HG02870 (cell line): ENCODE measurements at regions not wholly inside any gene's neighbourhood (a gene's known extent, or its start where the extent isn't known, plus 50 kb on each side); places are given as distances from the start of the nearest gene placed in this dataset.
"Not testable (repeated sequence)": the region's sequence is repeated elsewhere in the genome, so short reads cannot be mapped to it uniquely, and the experiment has no call there.

Experiments
- ATAC-seq: cut with Tn5 transposase; IDR thresholded peaks from one replicate; pipeline ENCODE4 v1.9.1; 2021; ENCODE audit warnings: mild to moderate bottlenecking, moderate library complexity; ENCODE audit not compliant: unreplicated experiment

DNA sequence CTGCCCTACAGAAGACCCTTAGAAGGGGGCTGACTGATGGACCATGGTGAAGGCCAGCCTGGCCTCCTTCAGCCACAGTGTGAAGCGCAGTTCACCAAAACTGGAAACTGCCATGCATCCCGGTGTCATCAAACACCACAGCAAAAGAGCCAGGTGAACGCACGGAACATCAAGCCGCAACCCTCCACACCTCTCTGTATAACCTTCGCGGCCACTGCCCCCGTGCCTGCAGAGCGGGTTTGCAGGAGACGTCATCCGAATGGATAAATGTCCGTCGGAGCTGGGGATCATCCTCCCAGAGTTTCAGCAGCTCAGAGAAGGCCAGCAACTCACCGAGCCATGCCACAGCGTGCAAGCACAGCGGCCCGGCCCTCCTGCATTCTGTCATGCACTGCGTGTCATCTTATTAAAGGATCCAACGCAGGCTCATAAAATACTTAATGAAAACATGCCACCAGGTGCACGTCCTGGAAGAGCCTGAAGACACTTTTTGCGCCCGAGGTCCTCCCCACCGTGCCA, 309.9 kb downstream of the BRD1 start:
- no peak for ATAC-seq

DNA sequence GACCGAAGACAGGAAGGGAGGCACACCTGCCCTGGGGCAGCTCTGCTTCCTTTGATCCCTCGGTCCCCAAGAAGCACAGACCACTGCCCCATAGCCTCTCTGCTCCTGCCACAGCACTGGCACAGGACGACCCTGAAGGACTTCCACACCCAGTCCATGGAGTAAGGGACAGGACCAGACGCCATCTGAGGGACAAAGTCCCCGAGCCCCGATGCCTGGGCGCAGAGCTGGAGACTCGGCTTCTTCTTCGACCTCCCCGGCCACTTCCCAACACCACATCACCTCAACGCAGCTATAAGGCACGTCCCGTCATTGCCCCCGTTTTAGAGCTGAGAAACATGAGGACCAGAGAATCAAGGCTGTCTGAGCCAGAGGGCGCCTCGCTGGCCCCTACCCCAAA, 310.5 kb downstream of the BRD1 start:
- no peak for ATAC-seq

DNA sequence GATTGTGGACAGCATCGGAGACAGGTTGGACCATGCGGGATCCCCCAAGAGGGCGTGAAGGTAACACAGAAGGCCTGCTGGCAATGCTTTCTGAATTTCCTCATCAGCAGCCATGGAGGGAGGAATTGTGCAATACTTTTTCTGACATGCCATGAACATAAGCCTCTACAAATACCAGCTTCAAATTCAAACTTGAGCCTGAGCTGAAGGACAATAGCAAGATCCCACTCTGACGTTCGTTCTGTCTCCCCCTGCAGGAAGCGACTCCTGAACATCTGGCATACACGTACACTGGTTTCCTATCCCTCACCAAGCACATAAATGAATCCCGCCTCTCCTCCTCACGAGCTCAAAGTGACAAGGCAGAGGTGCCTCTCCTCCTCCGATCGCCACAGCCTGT, 312.2 kb downstream of the BRD1 start:
- ATAC-seq: no peak

DNA sequence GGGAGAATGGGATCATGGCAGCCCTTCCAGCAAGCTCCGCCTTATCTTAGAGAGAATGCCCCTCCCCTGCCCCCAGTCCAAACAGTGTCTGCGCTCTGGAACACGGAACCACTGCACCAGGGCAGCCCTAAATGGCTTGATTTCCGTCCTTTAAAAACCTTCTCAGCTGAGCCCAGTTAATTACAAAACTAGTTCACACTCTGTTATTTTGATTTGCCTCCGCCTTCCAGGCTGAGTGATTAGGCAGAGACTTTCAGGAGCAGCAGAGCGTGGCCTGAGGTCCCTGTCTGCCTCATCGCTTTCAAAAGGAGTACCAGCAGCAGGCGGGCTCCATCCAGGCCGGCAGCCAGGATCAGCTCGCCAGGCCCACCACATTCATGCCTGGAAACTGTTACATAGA, 313.0 kb downstream of the BRD1 start:
- ATAC-seq: no peak

DNA sequence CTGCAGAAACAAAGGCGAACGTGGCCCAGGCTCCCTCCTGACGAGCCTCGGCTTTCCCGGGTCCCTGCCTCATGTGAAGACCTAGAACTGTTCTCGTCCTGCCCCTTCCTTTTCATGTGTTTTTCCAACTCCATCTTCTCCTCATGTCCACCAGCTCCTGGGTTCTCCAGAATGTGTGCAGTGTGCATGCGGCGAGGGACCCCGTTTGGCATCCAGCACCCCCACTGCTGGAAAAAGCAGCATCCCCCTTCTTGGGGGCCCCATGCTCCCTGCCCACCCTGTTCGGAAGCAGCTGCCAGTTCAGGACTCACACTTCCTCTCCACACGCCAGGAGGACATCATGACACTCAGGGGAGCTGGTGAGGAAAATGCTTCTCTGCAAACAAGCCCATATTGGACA, 313.5 kb downstream of the BRD1 start:
- no peak for ATAC-seq

DNA sequence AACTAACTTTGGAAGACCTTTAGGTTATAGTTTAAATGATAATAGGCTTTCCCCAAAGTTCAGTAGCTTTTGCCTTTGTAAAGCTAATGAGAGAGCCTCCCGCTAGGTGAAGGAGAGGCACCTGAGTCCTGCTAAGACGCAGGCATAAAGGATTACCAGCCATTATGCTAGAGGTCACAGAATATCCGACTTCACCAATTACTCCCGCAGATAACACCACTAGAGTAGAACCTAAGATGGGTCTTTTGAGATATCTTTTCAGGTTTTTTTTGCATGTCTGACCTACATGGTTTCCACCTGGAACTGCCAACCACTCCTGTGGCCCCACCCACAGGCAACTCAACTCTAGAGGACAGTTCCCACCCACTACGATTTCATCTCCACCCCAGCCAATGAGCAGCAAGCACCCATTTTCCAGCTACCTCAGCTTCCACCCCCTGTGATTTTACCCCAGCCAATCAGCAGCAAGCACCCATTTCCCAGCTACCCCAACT, 314.3 kb downstream of the BRD1 start:
- no peak for ATAC-seq

DNA sequence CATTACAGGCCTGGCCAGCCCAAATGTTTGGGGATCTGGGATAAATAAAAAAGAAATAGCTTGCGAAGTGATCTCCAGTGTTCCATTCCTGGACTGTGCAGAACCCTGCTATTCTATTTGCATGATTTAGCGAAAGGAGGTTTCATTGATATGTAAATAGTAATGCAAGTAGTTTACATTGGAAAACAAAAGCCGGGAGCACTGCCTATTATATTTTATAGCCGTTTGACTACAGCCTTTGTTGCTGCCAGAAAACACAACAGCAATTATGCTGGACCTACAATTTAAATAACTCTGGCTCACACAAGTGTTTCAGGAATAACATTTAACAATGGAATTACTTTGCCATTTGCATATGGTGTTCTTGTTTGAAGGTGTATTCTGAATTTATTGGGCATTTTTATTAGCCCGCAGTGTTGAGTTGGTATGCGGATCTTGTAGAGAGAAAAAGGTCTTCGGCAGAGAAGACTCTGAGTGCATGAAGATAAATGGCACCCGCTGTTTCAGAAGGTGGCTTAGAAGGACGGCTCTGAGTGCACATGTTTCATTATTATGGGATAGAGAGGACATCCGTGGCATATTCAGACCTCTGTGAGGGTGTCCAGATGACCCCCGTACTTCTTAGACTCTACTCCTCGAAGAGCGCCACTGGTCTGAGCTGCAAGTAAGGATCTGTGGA, 315.0 kb downstream of the BRD1 start:
- ATAC-seq: no peak

DNA sequence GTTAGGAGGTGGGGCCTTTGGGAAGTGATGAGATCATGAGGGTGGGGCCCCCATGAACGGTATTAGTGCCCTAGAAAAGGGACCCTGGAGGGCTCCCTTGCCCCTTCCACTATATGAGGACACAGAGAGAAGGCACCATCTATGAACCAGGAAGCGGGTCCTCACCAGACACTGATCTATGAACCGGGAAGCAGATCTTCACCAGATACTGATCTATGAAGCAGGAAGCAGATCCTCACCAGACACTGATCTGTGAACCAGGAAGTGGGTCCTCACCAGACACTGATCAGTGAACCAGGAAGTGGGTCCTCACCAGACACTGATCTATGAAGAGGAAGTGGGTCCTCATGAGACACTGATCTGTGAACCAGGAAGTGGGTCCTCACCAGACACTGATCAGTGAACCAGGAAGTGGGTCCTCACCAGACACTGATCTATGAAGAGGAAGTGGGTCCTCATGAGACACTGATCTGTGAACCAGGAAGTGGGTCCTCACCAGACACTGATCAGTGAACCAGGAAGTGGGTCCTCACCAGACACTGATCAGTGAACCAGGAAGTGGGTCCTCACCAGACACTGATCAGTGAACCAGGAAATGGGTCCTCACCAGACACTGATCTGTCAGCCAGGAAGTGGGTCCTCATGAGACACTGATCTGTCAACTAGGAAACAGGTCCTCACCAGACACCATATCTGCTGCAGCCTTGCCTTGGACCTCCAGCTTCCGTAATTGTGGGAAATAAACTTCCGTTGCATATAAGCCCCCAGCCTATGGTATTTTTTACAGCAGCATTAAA, 316.1 kb downstream of the BRD1 start:
- ATAC-seq: not testable (repeated sequence)

DNA sequence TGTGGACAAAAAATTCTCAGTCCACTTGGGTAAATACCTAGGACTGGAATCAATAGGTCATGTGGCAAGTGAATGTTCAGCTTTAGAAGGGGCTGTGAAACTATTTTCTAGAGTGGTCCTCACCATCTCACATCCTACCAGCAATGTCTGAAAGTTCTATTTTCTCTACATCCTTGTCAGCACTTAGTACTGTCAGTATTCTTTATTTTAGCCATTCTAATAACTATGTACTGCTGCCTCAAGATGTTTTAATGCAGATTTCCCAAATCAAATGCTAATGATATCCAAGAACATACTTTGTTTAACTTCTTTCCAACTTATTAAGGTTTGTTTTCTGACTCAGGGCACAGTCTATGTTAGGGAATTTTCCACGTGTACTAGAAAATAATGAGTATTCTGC, 317.0 kb downstream of the BRD1 start:
- no peak for ATAC-seq

DNA sequence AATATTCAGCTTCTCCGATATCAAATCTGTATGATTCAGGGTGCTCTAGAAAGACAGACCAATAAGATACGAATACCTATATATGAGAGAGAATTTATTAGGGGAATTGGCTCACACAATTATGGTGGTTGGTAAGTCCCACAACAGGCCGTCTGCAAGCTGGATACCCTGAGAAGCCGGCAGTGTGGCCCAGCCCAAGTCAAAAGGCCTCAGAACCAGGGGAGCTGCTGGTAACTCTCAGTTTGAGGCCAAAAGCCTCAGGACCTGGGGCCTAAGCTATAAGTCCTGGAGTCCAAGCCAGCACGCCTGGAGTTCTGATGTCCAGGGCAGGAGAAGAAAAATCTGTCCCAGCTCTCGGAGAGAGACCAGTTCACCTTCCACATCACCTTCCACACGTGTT, 318.7 kb downstream of the BRD1 start:
- no peak for ATAC-seq

DNA sequence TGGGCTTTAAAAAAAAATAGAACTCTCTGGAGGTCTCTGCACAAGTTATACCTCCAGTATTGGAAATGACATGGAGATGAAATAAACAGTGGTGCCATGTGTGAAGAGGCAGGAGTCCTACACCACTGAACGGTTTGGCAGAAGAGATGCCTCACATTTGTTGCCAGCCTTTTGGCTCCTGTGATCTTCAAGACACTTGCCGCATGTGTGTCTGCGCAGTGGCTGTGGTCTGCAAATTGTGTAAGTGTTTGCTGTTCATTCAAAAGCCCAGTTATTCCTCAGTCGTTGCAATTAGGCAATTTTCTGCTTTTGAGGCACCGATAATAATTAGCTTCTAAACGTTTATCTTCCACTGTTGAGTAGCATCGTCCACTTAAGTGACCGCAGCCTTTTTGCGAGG, 319.1 kb downstream of the BRD1 start:
- no peak for ATAC-seq

DNA sequence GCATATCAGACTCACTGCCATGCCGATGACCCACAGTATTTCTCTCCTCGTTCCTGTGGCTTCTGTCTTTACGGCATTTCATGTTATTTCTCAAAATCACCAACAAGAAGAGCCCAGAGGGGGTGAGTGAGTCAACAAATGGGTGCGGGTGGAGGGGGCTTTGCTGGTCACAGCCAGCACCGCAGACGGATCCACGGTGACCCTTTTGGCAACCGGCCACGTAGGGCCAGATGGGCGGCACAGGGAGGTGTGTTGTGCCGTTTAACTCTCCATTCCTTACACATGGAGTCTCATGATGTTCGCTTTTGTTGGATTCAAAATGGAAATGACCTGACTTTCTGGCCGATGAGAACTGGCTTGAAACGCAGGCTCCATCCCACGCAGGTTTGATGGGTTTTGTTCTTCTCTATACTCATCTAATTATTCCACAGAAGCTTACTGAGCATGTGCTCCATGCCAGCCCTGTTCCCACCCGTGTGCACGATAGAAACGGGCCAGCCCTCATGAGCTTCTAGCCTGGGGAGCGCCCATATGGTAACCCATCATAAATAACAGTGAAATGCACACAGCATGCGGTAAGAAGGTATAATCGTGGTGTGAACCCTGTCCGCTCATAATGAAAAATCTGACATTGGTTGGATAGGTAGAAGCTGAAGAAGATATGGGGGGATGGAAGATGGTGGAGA, 319.9 kb downstream of the BRD1 start:
- ATAC-seq: no peak

DNA sequence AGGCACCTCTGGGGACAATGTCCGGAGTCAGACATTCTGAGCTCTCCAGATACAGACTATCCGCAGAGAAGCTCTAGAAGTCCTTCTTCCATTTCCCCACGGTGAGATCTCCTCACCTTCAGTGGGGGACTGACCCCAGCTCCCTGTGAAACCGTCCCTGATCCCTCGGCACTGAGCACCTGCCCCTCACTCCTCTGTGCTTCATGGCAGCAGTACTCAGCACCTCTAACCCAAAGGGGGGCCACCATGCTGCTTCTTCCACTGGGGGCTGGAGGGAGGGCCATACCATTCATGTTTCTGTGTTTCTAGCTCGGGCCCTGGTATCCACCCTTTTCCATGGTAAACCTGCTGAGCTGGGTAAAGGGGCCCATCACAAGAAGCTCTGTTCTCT, 321.7 kb downstream of the BRD1 start:
- ATAC-seq: no peak

DNA sequence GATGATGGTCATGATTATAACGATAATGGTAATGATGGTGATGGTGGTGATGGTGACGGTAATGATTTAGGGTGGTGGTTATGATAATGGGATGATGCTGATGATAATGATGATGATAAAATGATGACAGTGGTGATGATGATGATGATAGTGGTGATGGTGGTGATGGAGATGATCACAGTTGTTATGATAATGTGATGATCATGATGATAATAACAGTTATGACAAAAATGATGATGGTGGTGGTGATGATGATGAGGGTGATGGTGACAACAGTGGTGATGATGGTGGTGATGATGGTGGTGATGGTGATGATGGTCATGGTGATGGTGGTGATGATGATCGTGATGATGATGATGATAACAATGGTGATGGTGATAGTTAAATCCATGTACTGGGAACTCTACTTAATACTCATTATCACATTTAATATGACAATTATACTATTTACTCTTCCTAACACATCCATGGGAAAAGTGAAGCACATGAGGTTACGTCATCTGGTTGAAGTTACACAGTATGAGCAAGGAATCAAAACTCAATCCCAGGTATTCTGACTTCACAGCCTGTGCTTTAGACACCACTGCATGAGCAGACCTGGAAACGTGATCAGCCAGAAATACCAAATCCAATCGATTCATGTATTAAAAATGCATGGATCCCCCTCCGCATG, 322.2 kb downstream of the BRD1 start:
- no peak for ATAC-seq

DNA sequence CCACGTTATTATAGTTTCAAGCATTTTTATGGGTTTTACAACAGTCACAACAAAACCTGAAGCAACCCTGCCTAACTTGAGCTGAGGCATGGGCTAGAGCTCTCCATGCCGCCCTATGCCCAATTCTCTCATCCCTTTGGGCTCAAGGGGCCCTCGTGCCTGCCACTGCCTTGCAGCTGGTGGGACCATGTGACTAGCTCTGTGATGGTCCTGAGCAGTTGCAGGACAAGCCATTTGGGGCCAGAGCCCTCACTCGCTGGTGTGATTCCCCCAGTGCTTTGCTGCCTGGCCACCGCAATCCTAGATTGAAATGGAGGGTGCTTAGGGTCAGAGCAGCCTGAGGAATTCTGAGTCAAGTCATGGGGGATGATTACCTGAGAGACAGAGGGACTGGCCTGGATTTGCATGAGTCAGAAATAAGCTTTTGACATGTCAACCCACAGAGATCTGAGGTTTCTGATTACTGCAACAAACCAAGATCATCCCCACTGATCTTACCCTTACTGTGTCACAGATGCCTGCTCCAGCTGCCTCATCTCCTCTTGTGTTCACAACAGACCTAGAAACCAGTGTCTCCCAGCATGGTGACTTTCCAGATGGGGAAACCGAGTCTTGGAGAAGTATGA, 323.7 kb downstream of the BRD1 start:
- peak; percentile 54 for ATAC-seq

DNA sequence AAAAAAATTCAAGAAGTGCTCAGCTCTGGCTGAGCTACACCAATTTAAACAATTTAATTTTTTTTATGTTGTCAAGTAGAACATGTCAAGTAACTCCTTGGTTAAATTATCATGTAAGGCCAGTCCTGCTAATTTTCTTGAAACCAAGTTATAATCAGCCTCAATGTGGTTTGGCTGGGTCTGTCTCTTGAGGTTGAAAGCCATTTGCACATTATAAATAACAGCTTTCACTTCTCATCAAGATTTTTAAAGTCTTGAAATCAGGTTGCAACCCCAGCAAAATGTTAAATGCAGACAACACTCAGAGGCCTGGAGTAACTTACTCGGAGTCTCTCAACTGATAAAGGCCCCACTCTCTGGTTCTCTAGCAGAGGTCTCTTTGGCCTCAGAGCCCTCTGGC, 324.4 kb downstream of the BRD1 start:
- ATAC-seq: no peak

DNA sequence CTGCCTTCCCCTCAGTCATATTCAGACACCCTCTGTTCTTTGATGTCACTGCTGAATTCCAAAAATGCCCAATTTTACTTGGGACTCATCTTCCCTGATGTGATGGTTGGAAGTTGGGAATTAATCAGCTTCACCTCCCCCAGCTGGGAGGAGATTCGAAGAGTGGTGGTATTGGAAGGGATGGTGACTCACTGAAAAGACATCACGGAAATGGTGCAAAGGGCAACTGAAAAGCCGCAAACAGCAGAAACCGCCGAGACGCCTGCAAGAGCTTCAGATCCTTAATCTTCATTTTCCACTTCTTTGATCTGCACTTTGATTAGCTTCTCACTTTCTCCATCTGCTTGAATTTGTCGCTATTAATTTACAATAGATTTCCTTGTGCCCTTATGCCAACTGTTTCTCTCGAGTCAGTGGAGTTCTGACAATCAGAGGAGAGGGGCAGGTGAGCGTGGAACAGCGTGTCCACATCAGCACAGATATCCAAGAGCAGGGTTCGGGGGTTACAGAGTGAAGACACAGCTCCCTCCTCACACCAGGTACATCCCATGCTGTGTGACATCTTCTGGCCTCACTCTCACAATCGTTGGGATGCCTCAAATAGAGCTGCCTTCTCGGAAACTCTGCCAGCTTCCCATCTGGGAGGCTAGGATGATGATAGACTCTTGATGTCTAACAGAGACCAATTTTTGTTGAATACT, 325.4 kb downstream of the BRD1 start:
- no peak for ATAC-seq

DNA sequence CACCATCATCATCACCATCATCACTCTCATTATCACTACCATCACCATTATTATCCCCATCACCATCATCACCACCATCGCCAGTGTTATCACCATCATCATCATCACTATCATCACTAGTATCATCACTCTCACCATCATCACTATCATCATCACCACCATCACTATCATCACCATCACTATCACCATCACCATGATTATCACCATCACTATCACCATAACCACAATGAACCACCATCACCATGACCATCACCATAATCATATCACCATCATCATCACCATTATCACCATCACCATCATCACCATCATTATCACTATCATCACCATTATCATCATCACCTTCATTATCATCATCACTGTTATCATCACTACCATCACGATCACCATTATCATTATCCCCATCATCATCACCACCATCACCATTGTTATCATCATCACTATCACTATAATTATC, 326.7 kb downstream of the BRD1 start:
- ATAC-seq: no peak

DNA sequence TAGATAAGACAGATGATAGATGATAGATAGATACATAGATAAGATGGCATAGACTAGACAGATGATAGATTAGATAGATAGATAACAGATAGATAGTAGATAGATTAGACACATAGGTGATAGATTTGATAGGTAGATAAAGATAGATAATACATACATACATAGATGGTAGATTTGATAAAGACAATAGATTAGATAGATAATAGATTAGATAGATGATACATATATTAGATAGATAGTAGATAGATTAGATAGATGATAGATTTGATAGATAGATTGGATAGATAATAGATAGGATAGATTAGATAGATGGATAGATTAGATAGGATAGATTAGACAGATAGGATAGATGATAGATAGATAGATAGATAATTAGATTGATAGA, 327.6 kb downstream of the BRD1 start:
- no peak for ATAC-seq
